ENCODE measurements at regions not wholly inside any gene's neighbourhood (a gene's known extent, or its start where the extent isn't known, plus 50 kb on each side); places are given as distances from the start of the nearest gene placed in this dataset.

DNA sequence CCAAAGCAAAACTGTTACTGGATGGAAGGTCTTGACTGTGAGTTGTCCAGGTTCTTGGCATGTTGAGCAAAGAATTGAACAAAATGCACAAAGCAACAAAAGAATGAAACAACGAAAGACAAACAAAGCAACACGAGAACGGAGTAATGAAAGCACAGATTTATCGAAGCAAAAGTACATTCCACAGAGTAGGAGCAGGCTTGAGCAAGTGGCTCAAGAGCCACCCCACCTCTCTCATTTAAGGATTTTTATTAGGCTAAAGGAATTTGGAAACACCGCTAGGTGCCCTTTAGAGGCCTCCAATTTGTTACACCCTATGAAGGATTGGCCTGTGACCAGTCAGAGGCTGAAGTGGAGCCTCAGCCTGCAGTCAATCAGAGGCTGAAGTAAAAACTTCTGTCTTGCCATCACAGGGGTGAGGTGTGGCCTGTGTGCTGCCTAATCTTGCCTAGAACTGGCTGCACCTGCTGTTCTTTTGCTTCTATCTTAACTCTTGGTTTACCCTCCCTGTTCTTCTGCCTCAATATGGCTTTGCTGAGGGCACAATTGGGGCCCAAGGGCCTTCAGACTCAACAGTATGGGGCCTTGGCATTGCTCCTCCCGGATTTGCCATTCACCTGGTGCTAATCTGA, 59.4 kb upstream of the FTH1 start:
- DNase-seq: no peak

DNA sequence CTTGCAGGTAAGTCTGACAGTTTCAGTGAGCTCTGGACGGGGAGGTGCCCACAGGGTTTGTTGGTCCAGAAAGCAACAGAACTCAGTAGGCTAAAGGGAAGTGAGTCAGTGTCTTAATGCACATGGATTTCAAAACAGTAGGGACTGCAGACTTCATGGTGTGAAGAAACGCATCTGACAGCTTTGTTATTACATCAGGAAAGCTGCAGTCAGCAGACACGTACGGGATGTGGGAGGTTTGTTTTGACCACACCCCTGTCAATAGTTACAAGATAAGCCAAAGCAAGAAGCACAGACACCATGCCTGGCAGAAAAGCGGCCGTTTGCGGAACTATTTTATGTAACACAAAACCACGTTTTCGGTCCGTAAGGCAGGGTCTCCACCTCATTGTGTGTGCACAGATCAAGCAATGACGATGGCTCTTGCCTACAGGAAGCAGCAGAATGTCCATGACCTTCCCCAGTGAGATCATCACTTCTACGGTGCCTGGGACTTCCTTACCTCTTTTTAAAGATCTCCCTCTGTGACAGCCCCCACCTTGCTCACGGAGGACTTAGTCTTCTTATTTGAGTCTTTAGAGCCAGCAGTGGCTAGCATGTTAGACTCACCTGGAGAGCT, 58.2 kb upstream of the FTH1 start:
- peak; percentile 65 for DNase-seq

DNA sequence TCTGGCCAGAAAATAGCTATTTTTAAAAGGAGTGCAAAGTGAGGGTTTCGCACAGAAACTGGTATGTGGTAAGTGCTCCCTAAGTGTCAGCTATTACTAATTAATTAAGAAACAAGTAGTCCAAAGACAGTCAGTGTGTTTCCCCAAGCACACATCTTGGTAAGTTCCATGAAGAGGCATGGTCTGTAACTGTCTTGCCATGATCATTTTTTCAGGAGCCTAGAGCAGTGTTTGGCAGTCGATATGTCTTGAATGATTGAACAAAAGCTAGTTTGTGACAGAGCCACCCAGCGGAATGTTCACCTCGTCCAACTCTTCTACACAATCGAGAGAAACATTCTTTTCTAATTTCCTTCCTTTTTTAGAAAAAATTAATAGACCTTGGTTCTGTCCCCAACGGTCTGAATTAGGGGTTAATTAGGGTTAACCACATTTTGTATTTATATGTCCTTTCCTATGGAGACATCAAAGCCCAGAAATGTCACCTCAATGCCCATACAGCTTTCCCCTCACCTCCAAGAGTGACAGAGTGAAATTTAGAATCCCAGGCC, 57.6 kb upstream of the FTH1 start:
- no peak for DNase-seq

GRCh38 chr11:62022211-62022610, 54.8 kb upstream of the FTH1 start:
- DNase-seq: no peak

DNA sequence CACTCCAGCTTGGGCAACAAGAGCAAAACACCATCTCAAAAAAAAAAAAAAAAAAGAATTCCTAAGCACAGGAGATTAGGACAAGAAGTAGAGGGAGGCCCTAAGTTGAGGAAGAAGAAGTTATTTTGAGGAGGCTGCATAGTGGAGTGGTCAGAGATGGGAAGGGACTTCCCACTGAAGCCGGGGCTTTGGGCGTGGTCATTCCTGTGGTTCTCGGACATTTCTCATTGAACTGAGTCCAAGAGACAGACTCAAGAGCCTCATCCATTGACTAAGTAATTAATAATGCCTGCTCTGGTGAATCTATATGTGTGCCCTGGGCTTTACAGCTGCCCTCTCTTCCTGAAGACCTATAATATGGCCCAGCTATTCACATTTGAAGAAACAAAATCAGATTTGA, 53.2 kb upstream of the FTH1 start:
- no peak for DNase-seq

DNA sequence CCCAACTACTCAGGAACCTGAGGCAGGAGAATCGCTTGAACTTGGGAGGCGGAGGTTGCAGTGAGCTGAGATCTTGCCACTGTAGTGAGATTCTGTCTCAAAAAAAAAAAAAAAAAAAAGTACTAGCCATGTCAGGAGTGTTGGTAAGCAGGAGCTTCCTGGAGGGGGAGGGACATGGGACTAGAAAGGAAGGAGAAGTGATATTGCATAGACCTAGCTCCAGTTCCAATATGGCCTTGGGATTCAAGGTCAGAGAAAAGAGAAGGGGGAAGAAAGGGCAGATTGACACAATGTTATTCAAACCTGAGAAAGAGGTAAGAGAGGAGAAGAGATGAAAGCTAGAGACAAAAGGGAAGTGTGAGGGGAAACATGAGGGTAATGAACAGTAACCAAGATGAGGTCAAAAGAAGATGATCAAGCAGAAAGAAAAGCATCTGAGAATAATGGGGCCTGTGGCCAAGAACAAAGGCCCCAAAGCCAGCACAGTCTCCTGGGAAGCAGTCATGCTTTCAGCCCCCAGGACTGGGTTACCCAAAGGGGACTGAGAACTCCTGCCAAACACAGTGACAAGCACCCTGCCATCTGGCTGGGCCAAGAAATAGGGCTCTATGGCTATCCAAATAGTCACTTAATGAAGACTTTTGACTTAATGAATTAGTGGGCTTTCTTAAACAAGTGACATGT, 51.7 kb upstream of the FTH1 start:
- DNase-seq: no peak

GRCh38 chr11:62017878-62018655, 50.6 kb upstream of the FTH1 start:
- no peak for DNase-seq

Data from fibroblast of skin of right quadriceps (primary cell).